HG02571 (cell line): ENCODE measurements at regions not wholly inside any gene's neighbourhood (a gene's known extent, or its start where the extent isn't known, plus 50 kb on each side); places are given as distances from the start of the nearest gene placed in this dataset.
"Not testable (repeated sequence)": the region's sequence is repeated elsewhere in the genome, so short reads cannot be mapped to it uniquely, and the experiment has no call there.

Experiments
- ATAC-seq: cut with Tn5 transposase; IDR thresholded peaks from one replicate; pipeline ENCODE4 v1.9.1; 2021; ENCODE audit warnings: mild to moderate bottlenecking, moderate library complexity; ENCODE audit not compliant: unreplicated experiment

DNA sequence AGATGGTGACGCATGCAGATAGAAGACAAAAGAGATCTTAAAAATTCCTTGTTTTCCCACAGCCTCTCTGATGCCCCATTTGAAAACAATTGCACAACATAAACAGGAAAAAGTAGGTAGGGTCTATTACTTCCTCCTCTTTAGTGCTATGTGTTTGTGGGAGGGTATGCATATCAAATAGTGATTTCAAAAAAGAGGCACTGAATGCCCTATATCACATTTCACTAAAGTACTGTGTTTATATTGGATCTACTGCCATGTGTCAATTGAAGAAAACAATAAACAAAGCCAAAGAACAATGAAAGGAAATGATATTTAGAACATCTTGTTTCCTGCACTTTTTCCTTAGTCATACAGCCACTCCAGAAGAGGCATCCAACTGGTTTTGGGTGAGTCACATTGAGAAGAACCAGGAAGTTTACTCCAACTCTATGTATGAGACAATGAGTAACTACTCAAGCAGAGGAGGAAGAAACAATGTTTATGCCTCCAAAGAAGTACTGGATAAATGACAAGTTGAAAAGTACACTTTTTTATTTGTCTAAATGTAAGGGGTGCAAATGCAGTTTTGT lies 583.6 kb downstream of the FBXO15 start:
- no peak for ATAC-seq

DNA sequence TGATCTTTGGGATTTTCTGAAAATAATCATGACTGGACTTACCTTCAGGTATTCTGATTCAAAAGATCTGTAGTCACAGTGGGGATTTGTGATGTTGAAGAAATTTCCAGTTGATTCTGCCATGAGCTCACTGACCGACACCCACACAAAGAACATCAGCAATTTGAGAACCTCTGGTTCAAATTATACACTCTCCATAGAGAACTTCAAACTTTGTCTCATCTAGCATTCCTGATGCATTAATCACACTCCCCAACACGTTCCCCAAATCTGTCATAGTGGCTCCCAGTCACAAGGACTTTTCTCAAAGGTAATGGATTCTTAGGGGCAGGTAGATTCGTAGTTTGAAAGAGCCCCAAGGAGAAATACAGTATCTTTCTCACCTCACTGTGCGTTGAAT lies 584.3 kb downstream of the FBXO15 start:
- ATAC-seq, result no peak

- ATAC-seq, result no peak
These were observed 590.7 kb downstream of the FBXO15 start for GRCh38 chr18:73556904-73557303.

DNA sequence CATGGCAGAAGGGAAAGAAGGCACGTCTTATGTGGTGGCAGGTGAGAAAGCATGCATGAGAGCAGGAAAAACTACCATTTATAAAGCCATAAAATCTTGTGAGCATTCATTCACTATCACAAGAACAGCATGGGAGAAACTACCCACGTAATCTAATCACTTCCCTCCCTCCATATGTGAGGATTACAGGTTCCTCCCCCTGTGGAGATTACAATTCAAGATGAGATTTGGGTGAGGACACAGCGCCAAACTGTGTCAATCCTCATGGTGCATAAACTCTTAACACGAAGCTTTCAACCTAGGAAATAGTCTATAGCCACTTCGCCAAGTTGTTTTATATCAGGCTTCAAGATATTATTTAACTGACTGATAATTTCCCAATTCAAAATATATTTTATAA lies 595.5 kb downstream of the FBXO15 start:
- no peak for ATAC-seq

DNA sequence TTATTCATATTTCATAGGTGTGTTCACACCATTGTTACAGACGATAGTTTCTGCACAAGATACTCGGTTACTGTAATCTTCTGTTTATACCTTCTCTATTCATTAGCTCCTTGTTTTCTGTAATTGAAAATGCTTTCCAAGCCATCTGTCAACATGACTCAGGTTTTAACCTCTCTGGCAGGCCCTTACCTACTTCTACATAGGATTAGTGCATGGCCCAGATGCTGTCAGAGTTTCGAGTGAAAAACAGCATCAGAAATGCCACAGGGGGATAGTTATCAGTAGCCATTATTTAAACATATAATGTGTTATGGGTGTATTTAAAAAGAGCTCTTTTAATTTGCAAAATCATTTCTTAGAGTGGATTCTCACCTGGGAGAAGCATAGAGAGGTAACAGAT lies 596.4 kb downstream of the FBXO15 start:
- ATAC-seq, result no peak

DNA sequence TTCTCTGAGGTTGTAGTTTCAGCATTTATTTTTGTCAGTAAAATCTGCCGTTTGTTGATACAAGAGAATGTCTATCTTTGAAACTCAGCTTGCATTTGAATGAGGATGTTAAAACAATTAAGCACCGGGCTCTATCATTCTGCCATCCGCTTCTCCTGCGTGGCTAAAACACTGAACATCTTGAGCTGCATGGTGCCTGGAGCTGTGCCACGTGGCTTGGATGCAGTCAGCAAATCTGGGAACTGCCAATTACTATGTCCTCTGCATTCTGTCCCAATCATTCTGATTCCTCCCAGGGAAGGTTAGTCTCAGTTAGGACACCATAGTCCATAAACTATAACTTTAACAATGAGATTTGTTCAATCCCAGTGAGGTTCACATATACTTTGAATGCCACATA lies 598.4 kb downstream of the FBXO15 start:
- no peak for ATAC-seq

- ATAC-seq, result no peak
These were observed 602.2 kb downstream of the FBXO15 start for GRCh38 chr18:73545472-73545871.

- no peak for ATAC-seq
These were observed 603.0 kb downstream of the FBXO15 start for GRCh38 chr18:73544617-73545016.

DNA sequence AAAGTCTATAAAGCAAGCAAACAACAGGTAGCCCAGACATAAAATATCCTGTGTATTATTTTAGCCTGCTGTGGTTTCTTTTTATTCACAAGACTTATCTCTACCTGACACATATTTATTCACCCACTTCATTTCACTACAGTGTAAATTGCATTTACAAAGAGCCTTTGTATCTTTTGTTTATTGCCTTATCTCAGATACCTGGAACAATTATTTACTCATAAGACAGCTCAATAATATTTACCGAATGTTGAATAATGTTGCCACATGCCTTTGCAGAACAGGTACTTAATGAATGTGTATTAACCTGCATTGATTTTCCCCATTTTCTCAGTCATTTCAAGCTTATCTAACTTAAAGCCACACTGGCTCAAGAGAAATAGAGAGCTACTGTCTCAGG lies 603.6 kb downstream of the FBXO15 start:
- ATAC-seq, result no peak

DNA sequence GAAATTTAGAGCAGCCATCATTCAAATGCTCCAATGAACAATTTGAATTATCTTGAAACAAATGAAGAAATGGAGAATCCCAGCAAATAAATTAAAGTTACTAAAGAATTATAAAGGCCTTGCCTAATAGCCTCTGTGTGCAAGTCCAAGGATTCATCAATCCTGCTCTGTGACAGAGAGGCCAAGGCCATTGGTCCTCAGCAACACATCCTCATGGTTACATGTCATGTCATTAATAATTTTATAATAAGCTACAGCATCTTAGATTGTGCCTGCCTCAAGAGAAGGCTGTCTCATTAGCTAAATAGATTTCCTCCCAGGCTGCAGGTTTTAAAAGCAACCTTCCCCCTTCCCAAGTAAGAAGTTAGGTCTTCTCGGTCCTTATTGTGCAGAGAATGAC lies 611.6 kb downstream of the FBXO15 start:
- ATAC-seq, result no peak

GRCh38 chr18:73535189-73535588 lies 612.4 kb downstream of the FBXO15 start:
- no peak for ATAC-seq

DNA sequence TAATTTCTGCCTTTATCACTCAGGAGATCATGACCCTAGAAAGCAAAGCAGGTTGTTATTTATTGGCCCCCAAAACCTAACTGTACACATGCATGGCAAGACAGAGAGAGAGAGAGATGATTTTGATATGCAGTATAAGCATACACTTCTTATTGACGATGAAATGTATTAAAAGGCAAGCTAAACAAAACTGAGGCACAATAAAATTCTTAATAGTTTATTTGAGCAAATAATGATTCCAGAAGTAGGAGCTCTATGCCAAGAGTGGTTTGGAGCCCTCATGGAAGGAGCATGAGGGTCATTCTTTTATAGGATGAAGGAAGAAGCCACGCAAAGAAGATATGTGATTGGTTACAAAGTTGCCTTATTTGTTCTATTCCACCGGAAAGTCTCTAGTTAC lies 616.0 kb downstream of the FBXO15 start:
- ATAC-seq, result no peak

DNA sequence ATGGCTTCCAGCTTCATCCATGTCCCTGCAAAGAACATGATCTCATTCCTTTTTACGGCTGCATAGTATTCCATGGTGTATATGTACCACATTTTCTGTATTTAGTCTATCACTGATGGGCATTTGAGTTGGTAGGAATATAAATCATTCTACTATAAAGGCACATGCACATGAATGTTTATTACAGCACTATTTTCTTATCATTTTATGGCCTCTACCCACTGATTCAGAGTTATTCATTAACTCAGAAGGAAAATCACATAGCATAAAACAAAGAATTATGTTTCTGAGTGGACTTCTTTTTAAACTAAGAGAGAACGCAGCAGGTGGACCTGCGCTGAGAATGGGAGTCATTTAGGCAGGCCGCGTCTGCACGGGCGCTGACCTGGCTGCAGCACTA lies 619.6 kb downstream of the FBXO15 start:
- no peak for ATAC-seq

DNA sequence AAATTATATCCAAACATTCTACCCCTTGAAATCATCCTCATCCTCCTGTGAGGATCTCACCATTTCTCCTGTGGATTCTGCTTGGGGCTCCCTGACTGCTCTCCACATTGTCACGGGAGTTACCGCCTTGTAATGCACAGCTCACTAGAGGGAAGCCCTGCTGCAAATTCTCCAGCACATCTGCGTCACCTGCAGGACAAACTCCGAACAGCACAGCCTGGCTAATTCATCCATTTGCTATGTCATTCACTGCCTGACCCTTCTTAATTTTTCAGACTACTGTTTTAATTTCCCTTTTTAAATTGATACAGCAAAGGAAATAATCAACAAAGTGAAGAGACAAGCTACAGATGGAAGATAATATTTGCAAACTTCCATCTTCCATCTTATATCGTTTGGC lies 627.4 kb downstream of the FBXO15 start:
- ATAC-seq, result no peak

- ATAC-seq, result not testable (repeated sequence)
These were observed 631.6 kb downstream of the FBXO15 start for GRCh38 chr18:73516056-73516455.

DNA sequence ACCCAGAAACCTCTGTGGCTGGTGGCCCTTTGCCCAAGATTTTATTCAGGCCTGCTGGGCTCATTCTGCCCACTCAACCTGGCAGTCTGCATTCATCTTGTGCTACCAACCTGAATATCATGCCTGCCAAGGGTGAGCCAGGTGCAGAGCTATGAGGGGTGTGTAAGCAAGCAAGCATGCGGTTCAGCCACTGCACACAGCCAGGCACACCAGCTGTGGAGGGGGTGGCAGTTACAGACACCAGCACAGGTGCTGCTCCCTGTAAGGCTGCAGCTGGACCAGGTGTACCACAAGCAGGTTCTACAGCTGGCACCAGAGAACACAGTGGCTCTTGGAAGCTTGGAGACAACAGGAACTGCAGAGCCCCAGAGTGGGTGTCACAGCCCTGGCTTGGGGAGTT lies 633.2 kb downstream of the FBXO15 start:
- ATAC-seq, result no peak

DNA sequence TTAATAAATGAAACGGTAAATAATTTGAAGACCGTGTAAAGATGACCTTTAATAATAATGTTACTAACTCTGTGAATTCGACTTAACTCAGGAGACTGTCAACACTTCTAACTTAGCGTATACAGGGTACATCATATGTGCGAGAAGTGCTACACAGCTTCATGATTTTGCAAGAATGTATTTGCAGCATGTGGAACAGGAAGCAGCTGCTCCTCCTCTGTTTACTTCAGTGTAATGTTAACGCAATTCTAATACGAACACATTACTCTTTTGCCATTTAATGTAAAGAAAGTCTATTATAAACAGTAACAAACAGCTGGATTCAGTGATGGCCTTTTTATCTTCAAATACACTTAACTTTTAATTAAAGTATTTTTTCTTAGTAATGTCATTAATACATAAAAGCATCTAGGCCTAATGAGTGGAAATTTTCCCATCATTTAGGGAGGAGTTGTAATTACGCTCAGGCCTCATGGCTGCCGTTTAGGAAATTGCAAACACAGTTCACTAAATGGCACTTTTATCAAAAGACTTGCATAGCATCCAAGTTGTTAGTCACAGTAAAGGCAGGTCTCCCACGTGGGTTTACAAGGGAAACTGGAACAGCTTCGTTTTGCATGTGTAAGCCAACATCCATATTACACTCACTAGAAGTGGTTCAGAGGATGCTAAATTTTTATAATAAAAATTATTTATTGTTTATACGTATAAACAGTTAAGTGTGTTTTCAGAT lies 635.7 kb downstream of the FBXO15 start:
- no peak for ATAC-seq

DNA sequence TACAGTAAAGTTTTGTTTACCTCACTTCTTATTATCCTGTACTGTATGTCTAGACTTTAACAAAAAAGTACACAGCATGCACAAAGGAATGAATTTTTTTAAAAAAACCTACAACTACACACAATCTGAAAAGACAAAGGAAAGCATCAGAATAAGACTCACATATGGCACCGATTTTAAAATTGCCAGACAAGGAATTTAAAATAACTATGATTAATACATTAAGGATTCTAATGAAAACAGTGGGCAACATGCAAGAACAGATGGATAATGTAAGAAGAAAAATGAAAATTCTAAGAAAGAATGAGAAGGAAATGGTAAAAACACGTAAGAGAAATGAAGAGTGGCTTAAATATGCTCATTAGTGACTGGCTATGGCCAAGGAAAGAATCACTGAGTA lies 638.2 kb downstream of the FBXO15 start:
- no peak for ATAC-seq

GRCh38 chr18:73503326-73503725 lies 635.5 kb upstream of the NETO1 start:
- no peak for ATAC-seq

DNA sequence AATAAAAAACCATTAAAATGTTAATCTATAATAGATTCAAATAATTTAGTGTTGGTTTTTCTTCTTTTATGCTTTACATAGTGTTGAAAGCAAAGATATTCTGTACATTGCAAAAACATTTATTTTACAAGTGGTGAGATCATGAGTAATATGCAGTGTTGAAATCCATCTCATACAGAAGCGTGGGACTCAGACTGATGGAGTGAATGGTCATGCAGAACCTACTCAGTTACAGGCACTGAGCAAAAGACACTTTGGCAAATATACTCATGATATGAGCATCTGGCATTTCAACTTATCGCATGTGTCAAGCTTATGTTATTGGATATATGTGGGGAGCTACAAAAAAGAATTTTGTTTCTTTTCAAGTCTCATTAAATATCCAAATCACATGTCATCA lies 620.2 kb upstream of the NETO1 start:
- ATAC-seq, result no peak

- no peak for ATAC-seq
These were observed 617.4 kb upstream of the NETO1 start for GRCh38 chr18:73485166-73485565.

GRCh38 chr18:73482901-73483300 lies 615.1 kb upstream of the NETO1 start:
- ATAC-seq, result no peak

DNA sequence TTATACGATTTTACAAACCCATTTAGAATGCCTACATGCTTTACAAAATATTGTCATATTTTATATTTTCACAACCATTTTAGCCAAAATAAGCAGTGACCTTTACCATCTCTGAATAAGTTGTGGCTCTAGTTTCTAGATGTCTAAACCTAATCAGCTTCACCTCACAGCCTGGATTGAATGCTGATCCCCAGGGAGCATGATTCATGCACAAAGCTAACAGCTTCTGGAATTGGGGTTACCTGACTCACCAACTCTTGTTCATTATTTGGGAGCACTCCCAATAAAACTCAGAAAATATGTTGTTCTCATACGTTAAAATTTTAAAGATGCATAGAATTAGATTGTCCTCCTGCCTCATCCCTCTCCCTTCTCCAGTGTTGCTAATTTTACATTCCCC lies 611.7 kb upstream of the NETO1 start:
- ATAC-seq, result no peak
